Right cardiac atrium (tissue), 5 donors: ENCODE measurements at regions not wholly inside any gene's neighbourhood (a gene's known extent, or its start where the extent isn't known, plus 50 kb on each side); places are given as distances from the start of the nearest gene placed in this dataset.
"Not testable (repeated sequence)": the region's sequence is repeated elsewhere in the genome, so short reads cannot be mapped to it uniquely, and the experiment has no call there.

ENCODE experiments used
- ATAC-seq, 2 donors: fragments of 200-7000 bp; cut with Tn5 transposase; one replicate each; pipeline versions ENCODE4 v1.8.0 to v1.9.1; 2020; ENCODE audit warnings: moderate library complexity in 2 of 2, mild to moderate bottlenecking in 1 of 2
- DNase-seq, 3 donors: peaks; one replicate each; pipeline ENCODE4 v3.0.0-alpha.2; 2020
- H3K27ac ChIP-seq: one replicate; pipeline ENCODE4 v1.5.1; 2013; ENCODE audit warnings: mild to moderate bottlenecking, low read length, control low read depth, moderate library complexity
- H3K27me3 ChIP-seq: one replicate; pipeline ENCODE4 v1.6.1; 2013; ENCODE audit not compliant: control insufficient read depth, insufficient read depth
- H3K4me1 ChIP-seq: one replicate; pipeline ENCODE4 v1.6.1; 2013; ENCODE audit warnings: low read length; ENCODE audit not compliant: control insufficient read depth, insufficient read depth
- H3K4me3 ChIP-seq: one replicate; pipeline ENCODE4 v1.5.1; 2013; ENCODE audit warnings: low read length, control low read depth
- H3K9me3 ChIP-seq: one replicate; pipeline ENCODE4 v1.6.1; 2013; ENCODE audit warnings: low read length; ENCODE audit not compliant: control insufficient read depth
- WGBS: extraction: QIAGEN DNeasy Blood & Tissue Kit; methylation state at CpG from one replicate; pipeline ENCODE4 v1.1.7; 2013; 5-methylcytosine and 5-hydroxymethylcytosine counted together
- intact Hi-C, 4 donors: fragments of 100-400 bp; cut with DNase I; formaldehyde crosslinking; loops; one replicate each; pipeline versions ENCODE4 v1.11.0 to v1.14.0; 2022 to 2023
- donor health status: healthy with polysubstance abuse.
- donor health status: DM: no; HTN: yes; CAD: no.
- donor health status: DM: no; HTN: no; CAD: no.
- donor health status: DM: no; HTN: yes; CAD: no; lungs with severe emphysema.
- donor health status: DM: yes; HTN: yes; CAD: no.

DNA sequence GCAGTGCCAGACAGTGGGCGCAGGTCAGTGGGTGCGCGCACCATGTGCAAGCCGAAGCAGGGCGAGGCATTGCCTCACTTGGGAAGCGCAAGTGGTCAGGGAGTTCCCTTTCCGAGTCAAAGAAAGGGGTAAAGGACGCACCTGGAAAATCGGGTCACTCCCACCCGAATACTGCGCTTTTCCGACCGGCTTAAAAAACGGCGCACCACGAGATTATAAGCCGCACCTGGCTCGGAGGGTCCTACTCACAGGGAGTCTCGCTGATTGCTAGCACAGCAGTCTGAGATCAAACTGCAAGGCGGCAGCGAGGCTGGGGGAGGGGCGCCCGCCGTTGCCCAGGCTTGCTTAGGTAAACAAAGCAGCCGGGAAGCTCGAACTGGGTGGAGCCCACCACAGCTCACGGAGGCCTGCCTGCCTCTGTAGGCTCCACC, 77.9 kb downstream of the NR4A2 start:
- 65% methylated on average over 27 of the region's 27 CpGs for WGBS
- H3K27ac ChIP-seq, H3K9me3 ChIP-seq, H3K4me1 ChIP-seq, DNase-seq, H3K27me3 ChIP-seq, ATAC-seq, H3K4me3 ChIP-seq, intact Hi-C loops: not testable (repeated sequence)

- Histone ChIP-seq H3K4me3 (no peak overlapping the region), H3K27me3 (no peaks in the 10 kb centered on the region), H3K27ac (no peak overlapping the region), H3K4me1 (no peaks in the 10 kb centered on the region), H3K9me3 (no peaks in the 10 kb centered on the region)
- DNase-seq (no peak), ATAC-seq (no peak)
- intact Hi-C loops = no loop called here
- WGBS = 83% methylated on average over 2 of the region's 2 CpGs
Observed at GRCh38 chr2:156253765-156254164, 78.8 kb downstream of the NR4A2 start.

GRCh38 chr2:156242874-156243273, 89.6 kb downstream of the NR4A2 start:
- Histone ChIP-seq H3K27ac (no peak overlapping the region), H3K4me1 (no peaks in the 10 kb centered on the region), H3K27me3 (no peaks in the 10 kb centered on the region), H3K4me3 (no peak overlapping the region), H3K9me3 (no peaks in the 10 kb centered on the region)
- DNase-seq = no peak
- intact Hi-C loops = no loop called here
- no peak for ATAC-seq
- WGBS = 61% methylated on average over 1 of the region's 1 CpG

- DNase-seq (no peak), ATAC-seq (no peak)
- 65% methylated on average over 2 of the region's 2 CpGs for WGBS
- no peaks in the 10 kb centered on the region for H3K9me3 ChIP-seq
- H3K27ac ChIP-seq = no peak overlapping the region
- intact Hi-C loops = no loop called here
- H3K4me1 ChIP-seq = no peaks in the 10 kb centered on the region
- H3K4me3 ChIP-seq = no peak overlapping the region
- H3K27me3 ChIP-seq = no peaks in the 10 kb centered on the region
Observed at GRCh38 chr2:156237558-156237957, 95.0 kb downstream of the NR4A2 start.

GRCh38 chr2:156229724-156230362, 102.7 kb downstream of the NR4A2 start:
- Histone ChIP-seq H3K27ac (no peak overlapping the region), H3K4me3 (no peak overlapping the region), H3K27me3 (no peaks in the 10 kb centered on the region), H3K4me1 (no peaks in the 10 kb centered on the region), H3K9me3 (no peaks in the 10 kb centered on the region)
- ATAC-seq (no peak), DNase-seq (no peak)
- 65% methylated on average over 1 of the region's 1 CpG for WGBS
- intact Hi-C loops = no loop called here

DNA sequence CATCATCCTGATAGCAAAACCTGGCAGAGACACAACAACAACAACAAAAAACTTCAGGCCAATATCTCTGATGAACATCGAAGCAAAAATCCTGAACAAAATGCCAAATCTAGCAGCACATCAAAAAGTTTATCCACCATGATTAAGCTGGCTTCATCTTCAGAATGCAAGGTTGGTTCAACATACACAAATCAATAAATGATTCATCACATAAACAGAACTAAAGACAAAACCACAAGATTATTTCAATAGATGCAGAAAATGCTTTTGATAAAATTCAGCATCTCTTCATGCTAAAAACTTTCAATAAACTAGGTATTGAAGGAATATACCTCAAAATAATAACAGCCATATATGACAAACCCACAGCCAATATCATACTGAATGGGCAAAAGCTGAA, 109.2 kb downstream of the NR4A2 start:
- ATAC-seq, intact Hi-C loops, H3K27ac ChIP-seq, DNase-seq, H3K9me3 ChIP-seq, H3K27me3 ChIP-seq, H3K4me3 ChIP-seq, H3K4me1 ChIP-seq: not testable (repeated sequence)
- WGBS = 69% methylated on average over 1 of the region's 1 CpG

DNA sequence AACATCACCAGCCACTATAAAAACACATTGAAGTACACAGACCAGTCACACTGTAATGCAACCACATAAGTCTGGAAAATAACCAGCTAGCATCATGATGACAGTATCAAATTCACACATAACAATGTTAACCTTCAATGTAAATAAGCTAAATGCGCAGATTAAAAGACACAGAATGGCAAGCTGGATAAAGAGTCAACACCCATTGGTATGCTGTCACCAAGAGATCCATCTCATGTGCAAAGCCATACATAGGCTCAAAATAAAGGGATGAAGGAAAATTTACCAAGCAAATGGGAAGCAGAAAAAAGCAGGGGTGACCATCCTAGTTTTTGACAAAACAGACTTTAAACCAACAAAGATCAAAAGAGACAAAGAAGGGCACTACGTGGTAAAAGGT, 110.8 kb downstream of the NR4A2 start:
- intact Hi-C loops = no loop called here

DNA sequence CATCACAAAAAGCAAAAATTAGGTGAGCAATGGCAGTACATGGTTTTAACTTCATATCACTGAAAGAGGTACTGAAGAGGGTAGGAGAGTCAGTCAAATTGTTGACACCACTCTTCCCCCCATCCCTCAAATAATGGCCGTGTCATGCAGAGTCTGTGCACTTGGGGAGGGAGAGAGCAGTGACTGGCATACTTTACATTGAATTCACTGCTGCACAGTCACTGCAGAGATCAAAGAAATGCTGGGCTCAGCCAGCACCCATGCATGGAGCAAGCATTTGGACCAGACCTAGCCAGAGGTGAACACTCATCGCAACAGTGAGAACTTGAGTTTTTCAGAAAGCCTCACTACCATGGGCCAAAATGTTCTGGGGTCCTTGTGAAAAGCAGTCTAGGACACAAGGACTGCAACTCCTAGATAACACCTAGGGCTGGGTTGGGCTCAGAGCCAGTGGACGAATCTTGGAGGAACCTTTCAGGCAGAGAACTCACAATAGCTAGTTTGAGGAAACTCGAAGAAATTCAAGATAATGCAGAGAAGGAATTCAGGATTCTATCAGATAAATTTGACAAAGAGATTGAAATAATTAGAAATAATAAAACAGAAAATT, 112.9 kb downstream of the NR4A2 start:
- H3K27ac ChIP-seq = no peak overlapping the region
- no peaks in the 10 kb centered on the region for H3K27me3 ChIP-seq
- no peak for ATAC-seq
- H3K9me3 ChIP-seq = no peaks in the 10 kb centered on the region
- H3K4me3 ChIP-seq = no peak overlapping the region
- no peaks in the 10 kb centered on the region for H3K4me1 ChIP-seq
- WGBS = 77% methylated on average over 4 of the region's 4 CpGs
- intact Hi-C loops = no loop called here
- DNase-seq = no peak

More for the DNA sequence above, 110.8 kb downstream of the NR4A2 start:
- no peak for DNase-seq
- H3K27me3 ChIP-seq = no peaks in the 10 kb centered on the region
- H3K4me3 ChIP-seq = no peak overlapping the region
- no peak for ATAC-seq
- no peak overlapping the region for H3K27ac ChIP-seq
- WGBS = 78% methylated on average over 2 of the region's 2 CpGs
- H3K9me3 ChIP-seq = no peaks in the 10 kb centered on the region
- H3K4me1 ChIP-seq = no peaks in the 10 kb centered on the region

DNA sequence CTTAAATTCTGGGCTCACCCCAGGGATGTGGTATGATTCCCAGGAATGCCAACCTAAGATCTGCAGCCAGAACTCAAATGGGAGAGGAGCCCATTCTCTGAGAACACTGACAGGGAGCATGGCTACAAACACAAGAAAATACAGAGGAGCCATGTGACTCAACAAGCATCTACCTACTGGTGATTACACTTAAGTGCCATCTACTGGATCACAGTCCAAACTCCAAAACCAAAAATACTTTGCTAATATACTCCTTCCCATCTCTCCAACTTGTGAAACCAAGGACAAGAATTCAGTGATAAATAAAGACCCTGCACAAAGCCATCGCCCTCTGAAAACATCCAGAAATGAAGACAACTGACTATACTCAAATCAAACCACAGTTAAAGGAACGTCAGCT, 116.9 kb downstream of the NR4A2 start:
- no peaks in the 10 kb centered on the region for H3K4me1 ChIP-seq
- DNase-seq = no peak
- ATAC-seq = no peak
- no peaks in the 10 kb centered on the region for H3K9me3 ChIP-seq
- 29% methylated on average over 2 of the region's 2 CpGs for WGBS
- no peaks in the 10 kb centered on the region for H3K27me3 ChIP-seq
- intact Hi-C loops = no loop called here
- no peak overlapping the region for H3K27ac ChIP-seq
- H3K4me3 ChIP-seq = no peak overlapping the region

DNA sequence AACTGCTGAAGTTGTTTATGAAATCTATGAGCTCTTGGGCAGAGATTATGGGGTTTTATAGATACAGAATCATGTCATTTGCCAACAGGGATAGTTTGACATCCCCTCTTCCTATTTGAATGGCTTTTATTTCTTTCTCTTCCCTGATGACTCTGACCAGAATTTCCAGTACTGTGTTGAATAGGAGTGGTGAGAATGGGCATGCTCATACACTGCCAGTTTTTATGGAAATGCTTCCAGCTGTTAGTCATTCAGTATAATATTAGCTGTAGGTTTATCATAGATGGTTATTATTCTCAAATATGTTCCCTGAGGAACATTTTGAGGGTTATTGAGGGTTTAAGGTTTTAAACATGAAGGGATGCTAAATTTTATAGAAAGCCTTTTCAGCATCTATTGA, 121.2 kb downstream of the NR4A2 start:
- Histone ChIP-seq H3K4me3 (no peak overlapping the region), H3K9me3 (no peaks in the 10 kb centered on the region), H3K27ac (no peak overlapping the region), H3K27me3 (no peaks in the 10 kb centered on the region), H3K4me1 (no peaks in the 10 kb centered on the region)
- ATAC-seq (no peak), DNase-seq (no peak)
- intact Hi-C loops = no loop called here

- Histone ChIP-seq H3K9me3 (no peaks in the 10 kb centered on the region), H3K27me3 (no peaks in the 10 kb centered on the region), H3K27ac (no peak overlapping the region), H3K4me3 (no peak overlapping the region), H3K4me1 (no peaks in the 10 kb centered on the region)
- WGBS = 40% methylated on average over 2 of the region's 2 CpGs
- intact Hi-C loops = no loop called here
- ATAC-seq = no peak
- DNase-seq = no peak
Observed at GRCh38 chr2:156206355-156206754, 126.2 kb downstream of the NR4A2 start.

DNA sequence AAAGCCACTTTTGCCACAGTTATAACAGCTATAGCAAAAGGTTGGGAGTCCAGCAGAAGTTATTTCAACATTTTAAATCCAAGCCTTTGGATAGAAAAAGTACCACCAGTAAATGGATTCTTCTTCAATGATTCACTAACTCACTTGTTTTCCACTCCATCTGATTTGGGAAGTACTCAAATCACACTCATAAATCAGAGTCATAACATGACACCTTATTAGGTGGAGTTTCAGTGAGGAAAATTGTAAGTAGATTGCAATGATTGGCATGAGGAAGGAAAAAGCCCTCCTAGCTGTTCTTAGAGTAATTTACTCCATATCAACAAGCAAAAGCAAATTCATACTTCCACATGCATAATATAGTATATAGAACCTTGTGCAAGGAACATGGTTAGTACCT, 132.9 kb downstream of the NR4A2 start:
- Histone ChIP-seq H3K27ac (no peak overlapping the region), H3K4me3 (no peak overlapping the region), H3K9me3 (no peaks in the 10 kb centered on the region), H3K27me3 (no peaks in the 10 kb centered on the region), H3K4me1 (no peaks in the 10 kb centered on the region)
- ATAC-seq = no peak
- intact Hi-C loops = no loop called here
- DNase-seq = no peak
